Naive thymus-derived CD4-positive, alpha-beta T cell (primary cell): ENCODE measurements at regions not wholly inside any gene's neighbourhood (a gene's known extent, or its start where the extent isn't known, plus 50 kb on each side); places are given as distances from the start of the nearest gene placed in this dataset.
"Not testable (repeated sequence)": the region's sequence is repeated elsewhere in the genome, so short reads cannot be mapped to it uniquely, and the experiment has no call there.

Experiments
- ATAC-seq: fragments of 150-1000 bp; cut with Tn5 transposase; 2 replicates; pipeline ENCODE4 v1.10.0; 2021; ENCODE audit warnings: mild to moderate bottlenecking, moderate library complexity
- CTCF ChIA-PET: fragments of 350-600 bp; sonication (Branson Sonifier 250); formaldehyde crosslinking; loops from one replicate; lab custom pipeline; 2021; ENCODE audit warnings: antibody characterized with exemption; lab: Charles Lee
- POLR2A ChIA-PET: fragments of 350-600 bp; sonication (Branson Sonifier 250); formaldehyde crosslinking; loops from one replicate; lab custom pipeline; 2021; ENCODE audit warnings: antibody characterized with exemption, inconsistent platforms; lab: Charles Lee
- DNase-seq, 9 donors: peaks; one replicate each; pipeline versions ENCODE4 v3.0.0 to v3.0.0-alpha.2; 2020 to 2022; ENCODE audit warnings: mixed read lengths in 1 of 9
- H3K27ac ChIP-seq: one replicate; pipeline ENCODE4 v1.7.0; 2013; ENCODE audit warnings: mild to moderate bottlenecking, low read depth, low read length, moderate library complexity
- H3K27me3 ChIP-seq, 2 donors: one replicate each; pipeline ENCODE4 v1.7.0; 2013; ENCODE audit warnings: low read length in 2 of 2, mild to moderate bottlenecking in 2 of 2, moderate library complexity in 2 of 2; ENCODE audit not compliant: control insufficient read depth in 2 of 2, insufficient read depth in 2 of 2
- H3K36me3 ChIP-seq, 3 experiments: 1 replicate in 2 of 3; 2 replicates in 1 of 3; pipeline ENCODE4 v1.7.0; 2013; ENCODE audit warnings: low read length in 3 of 3, mild to moderate bottlenecking in 3 of 3, moderate library complexity in 1 of 3; ENCODE audit not compliant: insufficient read depth in 3 of 3, control insufficient read depth in 2 of 3
- H3K4me1 ChIP-seq, 2 donors: one replicate each; pipeline ENCODE4 v1.7.0; 2013; ENCODE audit warnings: low read length in 2 of 2, mild to moderate bottlenecking in 2 of 2, moderate library complexity in 1 of 2; ENCODE audit not compliant: control insufficient read depth in 2 of 2, insufficient read depth in 2 of 2
- H3K4me3 ChIP-seq: 2 replicates; pipeline ENCODE4 v1.7.0; 2013; ENCODE audit warnings: mild to moderate bottlenecking, low read length
- H3K9me3 ChIP-seq, 3 experiments: 1 replicate in 2 of 3; 2 replicates in 1 of 3; pipeline ENCODE4 v1.7.0; 2013; ENCODE audit warnings: low read length in 3 of 3; ENCODE audit not compliant: control insufficient read depth in 2 of 3
- H3K27ac Mint-ChIP-seq, 9 donors: one replicate each; pipeline ENCODE4 v1.8.0; 2020 to 2022; ENCODE audit warnings: mixed read lengths in 9 of 9, mild to moderate bottlenecking in 8 of 9, moderate library complexity in 5 of 9, inconsistent platforms in 2 of 9
- H3K27me3 Mint-ChIP-seq, 5 donors: one replicate each; pipeline ENCODE4 v1.8.0; 2021 to 2022; ENCODE audit warnings: mixed read lengths in 5 of 5, mild to moderate bottlenecking in 1 of 5
- H3K36me3 Mint-ChIP-seq, 5 donors: one replicate each; pipeline ENCODE4 v1.8.0; 2020 to 2022; ENCODE audit warnings: mixed read lengths in 5 of 5, mild to moderate bottlenecking in 3 of 5, inconsistent platforms in 1 of 5
- H3K4me1 Mint-ChIP-seq, 7 donors: one replicate each; pipeline ENCODE4 v1.8.0; 2020 to 2022; ENCODE audit warnings: mixed read lengths in 7 of 7, mild to moderate bottlenecking in 3 of 7, inconsistent platforms in 1 of 7
- H3K4me3 Mint-ChIP-seq, 10 donors: one replicate each; pipeline ENCODE4 v1.8.0; 2020 to 2022; ENCODE audit warnings: mild to moderate bottlenecking in 10 of 10, mixed read lengths in 10 of 10, moderate library complexity in 6 of 10, inconsistent platforms in 2 of 10
- H3K9me3 Mint-ChIP-seq, 11 donors: one replicate each; pipeline ENCODE4 v1.8.0; 2020 to 2022; ENCODE audit warnings: mixed read lengths in 11 of 11, mild to moderate bottlenecking in 4 of 11, inconsistent platforms in 1 of 11, moderate library complexity in 1 of 11
- intact Hi-C, 2 donors: fragments of 100-400 bp; cut with micrococcal nuclease; formaldehyde crosslinking; loops; one replicate each; pipeline ENCODE4 v1.15.1; 2023

DNA sequence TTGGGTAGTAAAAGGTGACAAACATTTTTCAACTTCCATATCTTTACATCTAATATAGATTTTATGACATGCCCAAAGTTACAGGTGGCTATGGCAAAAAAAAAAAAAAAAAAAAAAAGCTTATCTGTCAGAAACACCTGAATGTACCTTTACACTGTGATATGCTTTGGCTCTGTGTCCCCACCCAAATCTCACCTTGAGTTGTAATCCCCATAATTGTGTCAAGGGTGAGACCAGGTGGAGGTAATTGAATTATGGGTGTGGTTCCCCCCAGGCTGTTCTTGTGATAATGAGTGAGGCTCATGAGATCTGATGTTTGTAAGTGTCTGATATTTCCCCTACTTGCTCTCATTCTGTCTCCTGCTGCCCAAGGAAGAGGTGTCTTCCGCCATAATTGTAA, 139.6 kb upstream of the LRRC61 start:
- CTCF ChIA-PET, H3K4me3 ChIP-seq, H3K27ac Mint-ChIP-seq, H3K9me3 ChIP-seq, H3K27me3 ChIP-seq, H3K4me3 Mint-ChIP-seq, H3K9me3 Mint-ChIP-seq, H3K4me1 Mint-ChIP-seq, ATAC-seq, H3K27ac ChIP-seq, H3K4me1 ChIP-seq, H3K36me3 Mint-ChIP-seq, intact Hi-C loops, POLR2A ChIA-PET, DNase-seq, H3K36me3 ChIP-seq: not testable (repeated sequence)
- H3K27me3 Mint-ChIP-seq: peaks cover 0 to 14% (median 0%) of the 10 kb centered on the region in 5 donors

DNA sequence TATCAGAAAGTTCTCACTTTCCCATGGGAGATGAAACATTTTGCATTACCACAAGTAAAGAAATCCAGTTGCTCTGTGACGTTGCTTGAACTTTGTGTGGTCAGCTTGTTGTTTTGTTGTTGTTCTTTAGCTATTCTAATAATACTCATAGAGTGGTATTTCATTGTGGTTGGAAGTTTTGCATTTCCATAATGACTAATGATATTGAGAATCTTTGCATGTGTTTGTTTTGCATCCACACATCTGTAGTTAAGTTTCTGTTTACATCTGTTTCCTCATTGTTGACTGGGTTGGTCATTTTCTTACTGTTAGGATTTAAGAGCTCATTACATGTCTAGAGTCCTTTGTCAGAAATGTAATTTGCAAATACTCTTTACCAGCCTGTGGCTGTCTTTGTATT, 133.2 kb upstream of the LRRC61 start:
- H3K4me1 ChIP-seq, H3K4me3 ChIP-seq, H3K27ac Mint-ChIP-seq, ATAC-seq, H3K36me3 ChIP-seq, H3K27ac ChIP-seq, H3K36me3 Mint-ChIP-seq, H3K27me3 ChIP-seq, H3K9me3 Mint-ChIP-seq, DNase-seq, H3K4me3 Mint-ChIP-seq, CTCF ChIA-PET, intact Hi-C loops, POLR2A ChIA-PET, H3K9me3 ChIP-seq: not testable (repeated sequence)
- peaks cover 0 to 33% (median 0%) of the 10 kb centered on the region in 5 donors for H3K27me3 Mint-ChIP-seq
- H3K4me1 Mint-ChIP-seq: peaks cover 4 to 12% (median 7%) of the 10 kb centered on the region in 7 donors

DNA sequence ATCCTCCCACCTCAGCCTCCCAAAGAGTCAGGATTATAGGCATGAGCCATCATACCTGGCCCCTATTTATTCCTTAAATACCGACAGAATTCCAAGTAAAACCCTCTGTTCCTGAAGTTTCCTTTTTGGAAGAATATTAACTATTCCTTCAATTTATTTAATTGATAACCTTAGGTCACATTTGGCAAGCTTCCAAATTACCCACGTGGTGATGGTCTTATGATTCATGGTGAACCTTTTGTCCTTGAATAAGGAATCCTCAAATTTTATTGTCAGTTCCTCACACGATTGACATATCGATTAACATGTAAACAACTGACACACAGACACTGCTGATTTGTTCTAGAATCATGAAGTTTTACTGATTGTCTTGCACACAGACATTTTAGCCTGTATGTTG, 130.6 kb upstream of the LRRC61 start:
- H3K4me1 ChIP-seq, H3K27ac ChIP-seq, H3K9me3 Mint-ChIP-seq, H3K4me3 Mint-ChIP-seq, DNase-seq, H3K9me3 ChIP-seq, intact Hi-C loops, H3K4me3 ChIP-seq, H3K36me3 ChIP-seq, H3K27me3 ChIP-seq, POLR2A ChIA-PET, ATAC-seq, CTCF ChIA-PET, H3K27ac Mint-ChIP-seq, H3K36me3 Mint-ChIP-seq: not testable (repeated sequence)
- Mint-ChIP-seq H3K4me1 (peaks cover 4 to 12% (median 7%) of the 10 kb centered on the region in 7 donors), H3K27me3 (peaks cover 0 to 40% (median 4%) of the 10 kb centered on the region in 5 donors)

DNA sequence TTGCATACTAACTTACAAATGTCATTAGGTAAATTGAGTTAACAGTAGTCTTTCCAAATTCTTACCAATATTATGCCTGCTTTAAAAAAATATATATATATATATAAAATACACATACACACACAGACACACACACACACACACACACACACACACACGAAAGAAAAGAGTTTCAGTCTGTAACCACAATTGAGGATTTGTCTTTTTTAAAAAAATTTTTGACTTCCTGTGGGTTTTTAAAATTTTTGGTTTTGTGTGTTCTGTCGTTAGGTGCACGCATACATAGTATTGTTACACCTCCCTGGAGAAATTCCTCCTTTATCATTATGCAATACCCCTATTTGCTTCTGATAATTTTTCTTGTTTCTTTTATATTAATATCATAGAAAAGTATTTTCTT, 129.3 kb upstream of the LRRC61 start:
- intact Hi-C loops, POLR2A ChIA-PET, H3K9me3 Mint-ChIP-seq, H3K36me3 ChIP-seq, H3K27ac ChIP-seq, H3K36me3 Mint-ChIP-seq, H3K4me3 ChIP-seq, CTCF ChIA-PET, H3K27me3 ChIP-seq, H3K4me1 ChIP-seq, H3K9me3 ChIP-seq: not testable (repeated sequence)
- peaks cover 4 to 12% (median 7%) of the 10 kb centered on the region in 7 donors for H3K4me1 Mint-ChIP-seq
- ATAC-seq: peak; percentile 57
- H3K27ac Mint-ChIP-seq: peak overlapping the region in 2 of 9 donors; percentile 51 to 62
- peaks cover 0 to 40% (median 4%) of the 10 kb centered on the region in 5 donors for H3K27me3 Mint-ChIP-seq
- H3K4me3 Mint-ChIP-seq: peak overlapping the region in 2 of 10 donors; percentile 27 to 45
- DNase-seq: peak in 7 of 9 donors; percentile 10 to 56 (median 48)
